OCI-LY7 (cell line): ENCODE measurements at regions not wholly inside any gene's neighbourhood (a gene's known extent, or its start where the extent isn't known, plus 50 kb on each side); places are given as distances from the start of the nearest gene placed in this dataset.

Experiments
- EZH2phosphoT487 ChIP-seq: fragments of 200-600 bp; sonication (generic); IDR thresholded peaks from 2 replicates; pipeline ENCODE4 v1.6.1; 2018; ENCODE audit warnings: low read depth, borderline replicate concordance, mild to moderate bottlenecking, mixed run types, antibody characterized with exemption, low read length, moderate library complexity, mixed read lengths
- TF ChIP-seq, protein P1 (sequence below): fragments of 200-600 bp; sonication (generic); conservative IDR thresholded peaks from 2 replicates; pipeline ENCODE4 v1.5.1; 2014; ENCODE audit warnings: mild to moderate bottlenecking, antibody characterized with exemption, low read length, moderate library complexity, mixed read lengths

DNA sequence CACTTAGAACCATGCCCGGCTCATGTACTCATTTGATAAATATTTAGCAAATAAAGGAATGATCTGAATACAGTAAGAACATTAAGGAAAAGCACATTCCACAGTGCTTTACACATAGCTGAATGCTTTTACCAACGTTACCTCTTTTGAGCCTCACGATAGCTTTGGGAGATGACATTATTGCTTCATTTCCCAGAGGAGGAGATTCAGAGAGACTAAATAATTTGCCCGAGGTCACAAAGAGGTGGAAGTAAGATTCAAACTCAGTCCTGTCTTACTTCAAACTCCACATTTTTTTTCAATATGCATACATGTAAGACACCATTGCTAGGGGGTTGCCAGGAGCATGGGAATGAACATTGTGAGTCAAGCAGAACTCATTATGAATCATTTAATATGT lies 538.5 kb downstream of the BCOR start:
- TF ChIP-seq, protein P1, sequence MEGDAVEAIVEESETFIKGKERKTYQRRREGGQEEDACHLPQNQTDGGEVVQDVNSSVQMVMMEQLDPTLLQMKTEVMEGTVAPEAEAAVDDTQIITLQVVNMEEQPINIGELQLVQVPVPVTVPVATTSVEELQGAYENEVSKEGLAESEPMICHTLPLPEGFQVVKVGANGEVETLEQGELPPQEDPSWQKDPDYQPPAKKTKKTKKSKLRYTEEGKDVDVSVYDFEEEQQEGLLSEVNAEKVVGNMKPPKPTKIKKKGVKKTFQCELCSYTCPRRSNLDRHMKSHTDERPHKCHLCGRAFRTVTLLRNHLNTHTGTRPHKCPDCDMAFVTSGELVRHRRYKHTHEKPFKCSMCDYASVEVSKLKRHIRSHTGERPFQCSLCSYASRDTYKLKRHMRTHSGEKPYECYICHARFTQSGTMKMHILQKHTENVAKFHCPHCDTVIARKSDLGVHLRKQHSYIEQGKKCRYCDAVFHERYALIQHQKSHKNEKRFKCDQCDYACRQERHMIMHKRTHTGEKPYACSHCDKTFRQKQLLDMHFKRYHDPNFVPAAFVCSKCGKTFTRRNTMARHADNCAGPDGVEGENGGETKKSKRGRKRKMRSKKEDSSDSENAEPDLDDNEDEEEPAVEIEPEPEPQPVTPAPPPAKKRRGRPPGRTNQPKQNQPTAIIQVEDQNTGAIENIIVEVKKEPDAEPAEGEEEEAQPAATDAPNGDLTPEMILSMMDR, result no peak
- TF ChIP-seq EZH2phosphoT487, result no peak
